ENCODE measurements at regions not wholly inside any gene's neighbourhood (a gene's known extent, or its start where the extent isn't known, plus 50 kb on each side); places are given as distances from the start of the nearest gene placed in this dataset.
"Not testable (repeated sequence)": the region's sequence is repeated elsewhere in the genome, so short reads cannot be mapped to it uniquely, and the experiment has no call there.

DNA sequence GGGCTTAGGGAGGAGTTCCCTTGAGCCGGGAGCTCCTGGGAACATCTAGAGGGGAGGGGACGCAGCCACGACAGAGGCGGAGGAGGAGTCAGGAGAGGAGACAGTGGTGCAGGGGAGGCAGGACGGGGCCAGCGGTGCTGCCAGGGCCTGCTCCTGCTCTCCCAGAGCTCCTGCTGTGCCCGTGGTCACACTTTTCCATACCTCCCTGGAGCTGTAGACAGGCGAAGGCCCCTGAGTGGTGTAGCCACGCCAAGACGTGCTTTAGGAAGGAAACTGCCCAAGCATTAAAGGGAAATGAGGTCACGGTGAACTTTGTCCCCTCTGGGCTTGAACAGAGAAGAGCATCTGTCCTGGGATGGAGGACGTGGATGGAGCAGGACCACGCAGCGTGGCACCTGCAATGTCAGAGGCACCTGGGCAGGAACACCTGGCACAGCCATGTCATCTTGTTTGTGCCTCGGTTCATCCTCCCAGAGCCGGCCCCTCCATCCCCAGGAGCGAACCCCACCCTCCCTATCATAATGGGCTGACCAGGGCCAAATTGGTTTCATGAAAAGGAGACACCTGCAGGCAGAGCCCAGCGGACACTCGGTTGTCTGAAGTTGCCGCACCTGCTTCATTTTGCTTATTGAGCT lies 239.5 kb upstream of the SFSWAP start:
- DNase-seq (ENCODE audit: low read depth in 2 of 3, low spot score in 2 of 3), result no peak

DNA sequence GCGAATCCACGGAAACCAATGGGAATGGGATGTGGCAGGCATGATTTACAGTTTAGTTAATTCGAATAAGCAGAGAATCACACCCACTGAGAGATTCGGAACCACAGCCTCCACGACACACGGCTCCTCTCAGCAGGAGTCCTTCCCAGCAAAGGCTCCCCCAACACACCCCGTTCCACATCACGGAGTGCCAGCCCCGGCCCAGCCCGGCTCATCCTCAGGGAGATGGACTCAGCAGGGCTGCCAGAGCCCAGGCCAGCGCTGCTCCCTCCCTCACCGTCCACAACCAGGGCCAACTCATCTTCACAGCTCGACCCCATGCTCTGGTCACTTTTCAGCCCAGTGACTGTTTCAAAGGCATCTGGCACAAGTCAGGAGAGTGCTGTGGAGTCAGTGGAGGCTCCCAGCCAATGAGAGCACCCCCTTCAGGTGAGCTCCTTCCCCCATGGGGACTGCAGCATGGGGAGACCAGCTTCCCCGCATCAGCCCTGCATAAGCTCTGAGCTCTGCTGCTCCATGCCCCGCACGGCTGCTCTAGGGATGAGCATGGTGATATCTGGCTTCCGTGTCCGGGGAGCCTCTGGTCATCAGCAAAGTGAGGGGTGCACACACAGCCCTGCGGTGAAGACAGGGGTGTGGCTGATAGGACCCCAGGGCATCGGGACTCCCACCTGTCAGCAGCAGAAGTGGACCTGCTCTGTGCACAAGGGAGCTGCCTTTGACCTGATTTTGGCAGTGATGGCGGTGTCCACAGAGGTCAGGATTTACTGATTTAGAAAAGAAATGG lies 238.8 kb upstream of the SFSWAP start:
- DNase-seq (ENCODE audit: low read depth in 2 of 3, low spot score in 2 of 3), result no peak

DNA sequence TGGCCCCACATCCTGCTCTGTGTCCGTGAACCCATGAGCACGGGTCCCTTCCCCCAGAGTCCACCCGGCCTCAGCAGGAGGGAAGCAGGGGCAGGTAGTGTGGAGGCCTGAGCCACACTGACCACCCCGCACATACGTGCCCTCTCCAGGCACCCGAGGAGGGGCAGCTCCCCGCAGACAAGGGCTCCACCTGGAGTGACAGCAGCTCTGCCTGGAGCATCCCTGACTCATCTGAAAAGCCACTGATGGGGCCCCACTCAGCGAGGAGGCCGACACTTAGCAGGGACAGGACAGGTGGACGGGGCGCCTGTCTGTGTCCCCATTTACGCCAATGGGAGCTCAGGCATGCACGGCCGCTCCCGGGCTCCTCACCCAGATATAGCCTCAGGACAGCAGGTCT lies 237.6 kb upstream of the SFSWAP start:
- no peak for DNase-seq (ENCODE audit: low read depth in 2 of 3, low spot score in 2 of 3)

- no peak for DNase-seq (ENCODE audit: low read depth in 2 of 3, low spot score in 2 of 3)
Observed at GRCh38 chr12:131473741-131474709, 236.9 kb upstream of the SFSWAP start.

- not testable (repeated sequence) for DNase-seq (ENCODE audit: low read depth in 2 of 3, low spot score in 2 of 3)
Observed at GRCh38 chr12:131475012-131475411, 235.9 kb upstream of the SFSWAP start.

- no peak for DNase-seq (ENCODE audit: low read depth in 2 of 3, low spot score in 2 of 3)
Observed at GRCh38 chr12:131477613-131478012, 233.3 kb upstream of the SFSWAP start.

- DNase-seq (ENCODE audit: low read depth in 2 of 3, low spot score in 2 of 3), result no peak
Observed at GRCh38 chr12:131478468-131478867, 232.4 kb upstream of the SFSWAP start.

- no peak for DNase-seq (ENCODE audit: low read depth in 2 of 3, low spot score in 2 of 3)
Observed at GRCh38 chr12:131482199-131482598, 228.7 kb upstream of the SFSWAP start.

- DNase-seq (ENCODE audit: low read depth in 2 of 3, low spot score in 2 of 3), result no peak
Observed at GRCh38 chr12:131482686-131483085, 228.2 kb upstream of the SFSWAP start.

DNA sequence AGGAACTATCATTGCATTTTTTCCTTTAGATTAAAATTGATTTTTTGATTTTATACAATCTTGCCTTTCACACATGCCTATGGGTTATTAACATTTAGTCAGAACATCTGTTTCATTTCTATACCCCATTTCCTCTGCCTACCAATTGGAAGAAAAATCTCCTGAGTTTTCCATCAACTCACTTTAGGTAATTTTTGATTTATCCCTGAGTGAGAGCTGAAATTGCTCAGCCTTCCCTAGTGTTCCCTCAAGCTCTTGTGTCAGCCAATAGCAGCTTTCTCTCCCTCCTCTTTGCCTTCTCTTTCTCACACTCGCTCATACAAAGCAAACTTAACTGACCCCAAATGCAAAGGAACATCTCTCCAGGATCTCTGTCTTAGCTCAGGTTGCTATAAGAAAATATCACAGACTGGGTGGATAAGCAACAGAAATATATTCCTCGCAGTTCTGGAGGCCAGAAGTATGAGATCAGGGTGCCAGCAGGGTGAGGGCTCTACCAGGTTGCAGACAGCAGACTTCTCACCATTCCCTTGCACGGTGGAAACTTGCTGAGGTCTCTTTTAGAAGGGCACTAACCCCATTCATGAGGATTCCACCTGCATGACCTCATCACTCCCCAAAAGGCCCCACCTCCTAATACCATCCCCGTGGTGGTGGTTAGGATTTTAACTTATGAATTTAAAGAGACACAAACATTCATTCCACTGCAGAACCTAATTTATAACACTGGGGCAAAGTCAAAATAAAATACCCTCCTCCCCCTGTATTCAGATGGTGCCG lies 224.2 kb upstream of the SFSWAP start:
- no peak for DNase-seq (ENCODE audit: low read depth in 2 of 3, low spot score in 2 of 3)

GRCh38 chr12:131487388-131488124 lies 223.3 kb upstream of the SFSWAP start:
- no peak for DNase-seq (ENCODE audit: low read depth in 2 of 3, low spot score in 2 of 3)

GRCh38 chr12:131489718-131490117 lies 221.2 kb upstream of the SFSWAP start:
- DNase-seq (ENCODE audit: low read depth in 2 of 3, low spot score in 2 of 3), result no peak

- DNase-seq (ENCODE audit: low read depth in 2 of 3, low spot score in 2 of 3), result no peak
Observed at GRCh38 chr12:131491155-131491554, 219.7 kb upstream of the SFSWAP start.

GRCh38 chr12:131491916-131492490 lies 218.9 kb upstream of the SFSWAP start:
- no peak for DNase-seq (ENCODE audit: low read depth in 2 of 3, low spot score in 2 of 3)

DNA sequence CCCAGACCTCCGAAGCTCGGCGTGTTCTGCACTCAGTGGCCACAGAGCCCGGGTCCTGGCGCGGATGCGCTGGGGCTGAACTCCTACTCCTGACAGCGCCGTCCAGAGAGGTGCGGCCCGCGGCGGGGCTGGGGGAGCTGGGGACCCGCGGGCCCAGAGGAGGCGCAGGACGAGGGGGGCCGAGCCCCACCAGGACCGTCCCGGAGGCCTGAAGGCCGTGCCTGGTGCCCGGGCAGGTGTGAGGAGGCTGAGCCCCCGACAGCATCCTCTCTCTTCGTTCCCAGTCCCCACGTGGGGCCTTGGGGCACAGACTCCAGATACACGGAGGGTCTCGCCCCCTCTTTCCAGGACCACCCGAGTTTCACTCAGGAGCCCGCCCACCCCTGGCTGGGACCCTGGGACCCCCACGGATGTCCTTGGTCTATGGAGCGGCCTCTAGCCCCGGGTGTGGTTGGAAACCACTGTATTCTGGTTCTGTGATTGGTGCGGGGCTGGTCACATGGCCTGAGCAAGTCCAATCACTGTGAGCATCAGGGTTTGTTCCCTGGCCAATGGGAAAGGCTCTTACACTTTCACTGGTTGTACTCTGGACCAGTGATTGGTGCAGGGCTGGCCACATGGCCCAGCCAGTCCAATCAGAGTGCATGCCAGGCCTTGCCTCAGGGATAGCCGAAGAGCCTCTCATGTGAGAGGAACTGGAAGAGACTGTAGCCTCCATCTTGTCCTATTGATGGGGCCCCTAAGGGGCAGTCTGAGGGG lies 217.6 kb upstream of the SFSWAP start:
- no peak for DNase-seq (ENCODE audit: low read depth in 2 of 3, low spot score in 2 of 3)

- no peak for DNase-seq (ENCODE audit: low read depth in 2 of 3, low spot score in 2 of 3)
Observed at GRCh38 chr12:131494216-131494615, 216.7 kb upstream of the SFSWAP start.

DNA sequence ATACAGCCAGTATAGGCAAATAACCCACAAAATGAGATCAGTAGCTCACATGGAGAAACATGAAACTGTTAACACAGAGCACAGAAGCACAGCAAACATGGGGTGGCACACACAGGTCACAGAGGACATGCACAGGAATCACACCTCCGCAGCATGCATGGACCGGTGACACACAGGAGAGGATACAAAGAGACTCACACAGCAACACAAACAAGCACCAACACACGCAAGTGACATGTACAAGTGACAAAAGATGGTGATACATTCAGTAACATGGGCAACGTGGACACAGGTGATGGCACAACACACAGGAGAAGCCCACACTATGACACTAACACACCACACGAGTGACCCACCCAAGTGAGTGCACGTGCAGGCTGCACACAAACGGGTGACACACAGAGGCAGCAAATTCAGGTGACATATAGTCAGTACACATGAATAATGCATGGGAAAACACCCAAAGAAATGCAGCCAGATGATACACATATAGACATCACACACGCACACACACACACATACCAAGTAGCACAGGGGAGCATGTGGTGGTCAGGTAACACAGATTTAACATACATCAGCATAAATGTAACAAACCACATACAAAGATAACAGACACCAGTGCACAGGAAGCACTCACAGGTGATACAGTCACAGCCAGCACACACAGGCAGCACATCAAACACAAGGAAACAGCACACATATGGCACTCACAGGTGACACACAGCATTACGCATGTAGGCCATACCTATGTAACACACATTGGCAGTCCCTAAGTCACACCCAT lies 216.0 kb upstream of the SFSWAP start:
- no peak for DNase-seq (ENCODE audit: low read depth in 2 of 3, low spot score in 2 of 3)

- no peak for DNase-seq (ENCODE audit: low read depth in 2 of 3, low spot score in 2 of 3)
Observed at GRCh38 chr12:131497966-131498365, 212.9 kb upstream of the SFSWAP start.

All from activated CD8-positive, alpha-beta memory T cell treated with anti-CD3 and anti-CD28 coated beads for 48 hours (primary cell).